Bronchial epithelial cell (primary cell): ENCODE measurements at regions not wholly inside any gene's neighbourhood (a gene's known extent, or its start where the extent isn't known, plus 50 kb on each side); places are given as distances from the start of the nearest gene placed in this dataset.

Experiments used
- DNase-seq: peaks from one replicate; pipeline ENCODE4 v3.0.0-alpha.2; 2010; ENCODE audit warnings: low read depth
- FAIRE-seq: peaks from 2 replicates; lab custom pipeline; 2011; peaks lifted over from hg19 to GRCh38; lab: Jason Lieb, UNC
- H3K27me3 ChIP-seq: 2 replicates; pipeline ENCODE4 v1.5.1; 2011; ENCODE audit warnings: low read length; ENCODE audit not compliant: control insufficient read depth, insufficient read depth
- H3K36me3 ChIP-seq: 2 replicates; pipeline ENCODE4 v1.5.1; 2011; ENCODE audit warnings: low read length; ENCODE audit not compliant: control insufficient read depth, insufficient read depth
- H3K4me3 ChIP-seq: 2 replicates; pipeline ENCODE4 v1.5.1; 2011; ENCODE audit warnings: mild to moderate bottlenecking, low read depth, low read length, control low read depth
- CTCF ChIP-seq: IDR thresholded peaks from 2 replicates; pipeline ENCODE4 v1.5.1; 2011; ENCODE audit warnings: mild to moderate bottlenecking, moderate library complexity, low read length, control low read depth, inconsistent platforms; ENCODE audit not compliant: insufficient read depth, severe bottlenecking

GRCh38 chr3:168386301-168386700 lies 290.6 kb upstream of the GOLIM4 start:
- DNase-seq (no peak), FAIRE-seq (no peak)
- no peak overlapping the region for H3K4me3 ChIP-seq
- no peaks in the 10 kb centered on the region for H3K27me3 ChIP-seq
- no peaks in the 10 kb centered on the region for H3K36me3 ChIP-seq
- TF ChIP-seq CTCF, result no peak

- no peaks in the 10 kb centered on the region for H3K36me3 ChIP-seq
- H3K4me3 ChIP-seq, result no peak overlapping the region
- no peaks in the 10 kb centered on the region for H3K27me3 ChIP-seq
- FAIRE-seq, result no peak
- TF ChIP-seq CTCF, result no peak
- DNase-seq, result no peak
These were observed 289.3 kb upstream of the GOLIM4 start for GRCh38 chr3:168384990-168385389.

- no peaks in the 10 kb centered on the region for H3K36me3 ChIP-seq
- no peak for TF ChIP-seq CTCF
- FAIRE-seq (no peak), DNase-seq (no peak)
- no peaks in the 10 kb centered on the region for H3K27me3 ChIP-seq
- H3K4me3 ChIP-seq, result no peak overlapping the region
These were observed 287.8 kb upstream of the GOLIM4 start for GRCh38 chr3:168383573-168383972.

- Histone ChIP-seq H3K4me3 (no peak overlapping the region), H3K36me3 (no peaks in the 10 kb centered on the region), H3K27me3 (no peaks in the 10 kb centered on the region)
- FAIRE-seq (no peak), DNase-seq (no peak)
- no peak for TF ChIP-seq CTCF
These were observed 276.1 kb upstream of the GOLIM4 start for GRCh38 chr3:168371846-168372245.

- no peak for TF ChIP-seq CTCF
- DNase-seq, result no peak
- Histone ChIP-seq H3K27me3 (no peaks in the 10 kb centered on the region), H3K36me3 (no peaks in the 10 kb centered on the region), H3K4me3 (no peak overlapping the region)
- no peak for FAIRE-seq
These were observed 269.2 kb upstream of the GOLIM4 start for GRCh38 chr3:168364967-168365366.

- Histone ChIP-seq H3K4me3 (no peak overlapping the region), H3K27me3 (no peaks in the 10 kb centered on the region), H3K36me3 (no peaks in the 10 kb centered on the region)
- FAIRE-seq (no peak), DNase-seq (no peak)
- no peak for TF ChIP-seq CTCF
These were observed 267.0 kb upstream of the GOLIM4 start for GRCh38 chr3:168362661-168363247.
